SK-N-SH (cell line): ENCODE measurements at regions not wholly inside any gene's neighbourhood (a gene's known extent, or its start where the extent isn't known, plus 50 kb on each side); places are given as distances from the start of the nearest gene placed in this dataset.

Experiments used
- CTCF ChIA-PET: fragments of 300-600, 350-600 bp; formaldehyde crosslinking; extraction: SDS; loops from one replicate; lab custom pipeline; 2021; lab: Yijun Ruan, JAX
- POLR2A ChIA-PET: fragments of 350-600 bp; sonication (Branson Sonifier 250); formaldehyde crosslinking; extraction: SDS; loops from one replicate; lab custom pipeline; 2020; ENCODE audit warnings: antibody characterized with exemption, inconsistent platforms; lab: Yijun Ruan, JAX
- DNase-seq: peaks from one replicate; pipeline ENCODE4 v3.0.0; 2012
- H2AFZ ChIP-seq: fragments of 200-600 bp; sonication (generic); 2 replicates; pipeline ENCODE4 v1.8.1; 2016; ENCODE audit warnings: antibody characterized with exemption, mild to moderate bottlenecking, low read depth
- H3F3A ChIP-seq: fragments of 200-600 bp; sonication (generic); replicated peaks from 2 replicates; pipeline ENCODE3; 2016; ENCODE audit warnings: antibody characterized with exemption, mild to moderate bottlenecking; ENCODE audit not compliant: insufficient read depth
- H3K27ac ChIP-seq, 2 experiments: fragments of 200-500 bp in 1 of 2; fragments of 200-600 bp in 1 of 2; sonication (Bioruptor generic) in 1 of 2; sonication (generic), shearing (Covaris generic) in 1 of 2; 2 replicates each; pipeline versions ENCODE4 v1.5.1 to v1.6.1; 2014 to 2016; ENCODE audit warnings: low read depth in 2 of 2, inconsistent platforms in 1 of 2, low read length in 1 of 2, mild to moderate bottlenecking in 1 of 2, mixed read lengths in 1 of 2
- H3K27me3 ChIP-seq: fragments of 200-600 bp; sonication (generic), shearing (Covaris generic); 2 replicates; pipeline ENCODE4 v1.6.1; 2016; ENCODE audit warnings: mixed run types; ENCODE audit not compliant: insufficient read depth
- H3K36me3 ChIP-seq, 2 experiments: fragments of 200-500 bp in 1 of 2; fragments of 200-600 bp in 1 of 2; sonication (Bioruptor generic) in 1 of 2; sonication (generic) in 1 of 2; replicated peaks in 1 of 2; 2 replicates each; pipeline versions ENCODE3 to v1.5.1; 2014 to 2016; ENCODE audit warnings: low read length in 1 of 2, mild to moderate bottlenecking in 1 of 2; ENCODE audit not compliant: insufficient read depth in 2 of 2, control insufficient read depth in 1 of 2
- H3K4me1 ChIP-seq, 2 experiments: fragments of 200-500 bp in 1 of 2; fragments of 200-600 bp in 1 of 2; sonication (Bioruptor generic) in 1 of 2; sonication (generic), shearing (Covaris generic) in 1 of 2; 2 replicates each; pipeline versions ENCODE4 v1.5.1 to v1.6.1; 2014 to 2016; ENCODE audit warnings: low read depth in 1 of 2, low read length in 1 of 2, mixed run types in 1 of 2; ENCODE audit not compliant: insufficient read depth in 2 of 2, control insufficient read depth in 1 of 2
- H3K4me2 ChIP-seq: fragments of 200-600 bp; sonication (generic), shearing (Covaris generic); 2 replicates; pipeline ENCODE4 v1.6.1; 2017; ENCODE audit warnings: mixed run types
- H3K4me3 ChIP-seq, 2 experiments: fragments of 200-500 bp in 1 of 2; fragments of 200-600 bp in 1 of 2; sonication (Bioruptor generic) in 1 of 2; sonication (generic), shearing (Covaris generic) in 1 of 2; 2 replicates each; pipeline versions ENCODE4 v1.5.1 to v1.8.1; 2014 to 2016; ENCODE audit warnings: low read depth in 2 of 2, inconsistent platforms in 1 of 2, low read length in 1 of 2, mild to moderate bottlenecking in 1 of 2, mixed read lengths in 1 of 2, moderate library complexity in 1 of 2
- H3K79me2 ChIP-seq: fragments of 200-600 bp; sonication (generic); 2 replicates; pipeline ENCODE4 v1.8.1; 2017; ENCODE audit warnings: mild to moderate bottlenecking; ENCODE audit not compliant: insufficient read depth
- H3K9ac ChIP-seq: fragments of 200-600 bp; sonication (generic); 2 replicates; pipeline ENCODE4 v1.6.1; 2017; ENCODE audit warnings: mixed run types
- H3K9me2 ChIP-seq: fragments of 200-600 bp; sonication (generic); 2 replicates; pipeline ENCODE4 v1.6.1; 2017; ENCODE audit warnings: mixed run types
- H3K9me3 ChIP-seq: fragments of 200-600 bp; sonication (generic); 2 replicates; pipeline ENCODE4 v1.6.1; 2017; ENCODE audit warnings: mixed run types, mild to moderate bottlenecking, moderate library complexity
- H4K20me1 ChIP-seq: fragments of 200-600 bp; sonication (generic); 2 replicates; pipeline ENCODE4 v1.6.1; 2017; ENCODE audit warnings: mild to moderate bottlenecking, mixed run types; ENCODE audit not compliant: insufficient read depth
- CHD2 ChIP-seq: fragments of 150-350 bp; IDR thresholded peaks from 2 replicates; pipeline ENCODE4 v1.6.1; 2018; ENCODE audit warnings: low read length; ENCODE audit not compliant: partially characterized antibody
- ELF1 ChIP-seq: IDR thresholded peaks from 2 replicates; pipeline ENCODE4 v1.4.0; 2012
- EP300 ChIP-seq, 2 experiments: IDR thresholded peaks; 2 replicates each; pipeline versions ENCODE4 v1.4.0 to v1.6.1; 2012; ENCODE audit warnings: borderline replicate concordance in 1 of 2, low read depth in 1 of 2, low read length in 1 of 2
- EZH2phosphoT487 ChIP-seq: fragments of 200-600 bp; sonication (generic); IDR thresholded peaks from 2 replicates; pipeline ENCODE4 v1.6.1; 2017; ENCODE audit warnings: low read depth, mixed run types, mild to moderate bottlenecking, antibody characterized with exemption, moderate library complexity, borderline replicate concordance
- FOSL2 ChIP-seq: IDR thresholded peaks from 2 replicates; pipeline ENCODE4 v1.4.0; 2012; ENCODE audit warnings: low read depth, mild to moderate bottlenecking, moderate library complexity, borderline replicate concordance
- FOXM1 ChIP-seq: IDR thresholded peaks from 2 replicates; pipeline ENCODE4 v1.4.0; 2012; ENCODE audit warnings: low read depth, mild to moderate bottlenecking
- GABPA ChIP-seq: IDR thresholded peaks from 2 replicates; pipeline ENCODE4 v1.4.0; 2012; ENCODE audit warnings: low read depth, mild to moderate bottlenecking
- GATA2 ChIP-seq: sonication (generic); formaldehyde crosslinking; IDR thresholded peaks from 2 replicates; pipeline ENCODE4 v1.5.0; 2020; ENCODE audit warnings: mild to moderate bottlenecking, missing genetic modification reagents
- MXI1 ChIP-seq: IDR thresholded peaks from 2 replicates; pipeline ENCODE4 v1.6.1; 2012; ENCODE audit warnings: mild to moderate bottlenecking, low read depth, low read length, improper control_type of control experiment
- NFIC ChIP-seq: IDR thresholded peaks from 2 replicates; pipeline ENCODE4 v1.4.0; 2012; ENCODE audit warnings: borderline replicate concordance
- POLR2AphosphoS5 ChIP-seq: IDR thresholded peaks from 2 replicates; pipeline ENCODE4 v1.6.1; 2012; ENCODE audit warnings: low read depth, low read length
- RFX5 ChIP-seq: IDR thresholded peaks from 2 replicates; pipeline ENCODE4 v1.6.1; 2012; ENCODE audit warnings: mild to moderate bottlenecking, improper control_type of control experiment, low read length
- RXRA ChIP-seq: IDR thresholded peaks from 2 replicates; pipeline ENCODE4 v1.4.0; 2012; ENCODE audit warnings: low read depth, mild to moderate bottlenecking, borderline replicate concordance
- SIN3A ChIP-seq: IDR thresholded peaks from 2 replicates; pipeline ENCODE4 v1.6.1; 2012; ENCODE audit warnings: low read depth, mild to moderate bottlenecking, low read length, moderate library complexity, borderline replicate concordance
- TAF1 ChIP-seq: IDR thresholded peaks from 2 replicates; pipeline ENCODE4 v1.6.1; 2012; ENCODE audit warnings: low read depth, mild to moderate bottlenecking, low read length, moderate library complexity, borderline replicate concordance
- TCF12 ChIP-seq: IDR thresholded peaks from 2 replicates; pipeline ENCODE4 v1.4.0; 2012
- TEAD4 ChIP-seq: IDR thresholded peaks from 2 replicates; pipeline ENCODE4 v1.4.0; 2012; ENCODE audit warnings: mild to moderate bottlenecking, borderline replicate concordance; ENCODE audit not compliant: insufficient read depth
- WGBS: methylation state at CpG from one replicate; pipeline ENCODE4 v1.1.6; 2017; ENCODE audit warnings: low lambda C conversion rate; 5-methylcytosine and 5-hydroxymethylcytosine counted together
- TF ChIP-seq, protein P1 (sequence below): fragments of 150-350 bp; IDR thresholded peaks from 2 replicates; pipeline ENCODE4 v1.6.1; 2017; ENCODE audit warnings: antibody characterized with exemption, low read length, low read depth, borderline replicate concordance
- TF ChIP-seq, protein P2 (sequence below): fragments of 200-600 bp; sonication (generic); IDR thresholded peaks from 2 replicates; pipeline ENCODE4 v1.6.1; 2017; ENCODE audit warnings: antibody characterized with exemption, mild to moderate bottlenecking, moderate library complexity
- TF ChIP-seq, protein P3 (sequence below): IDR thresholded peaks from 2 replicates; pipeline ENCODE4 v1.4.0; 2012; ENCODE audit warnings: low read depth, borderline replicate concordance
- TF ChIP-seq, protein P4 (sequence below): IDR thresholded peaks from 2 replicates; pipeline ENCODE4 v1.4.0; 2012; ENCODE audit warnings: low read depth, borderline replicate concordance

DNA sequence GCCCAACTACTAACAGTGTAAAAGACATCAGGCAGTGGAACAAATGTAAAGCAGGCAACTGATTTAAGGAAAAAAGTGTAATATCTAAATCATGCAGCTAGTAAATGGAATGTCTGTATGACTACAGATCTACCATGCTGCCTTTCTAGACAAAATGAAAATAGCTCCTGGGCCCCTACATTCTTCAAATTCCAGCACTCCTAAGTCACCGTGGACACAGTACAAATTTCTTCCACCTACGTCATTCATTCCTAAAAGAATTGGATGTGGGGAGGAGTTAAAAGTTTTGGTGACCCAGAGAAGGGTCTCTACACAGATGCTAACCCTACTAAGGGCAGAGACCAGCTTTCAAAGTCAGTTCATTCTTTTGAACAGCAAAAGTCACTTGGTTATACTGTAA, 137.2 kb upstream of the ARHGEF9 start:
- ChIA-PET POLR2A (no interaction called here), CTCF (interaction anchor here (0.8 kb wide), 1 partner anchor 9 kb away, joined by 3 read pairs; no protein-coding TSS in a partner anchor)
- WGBS: 0% methylated on average over 2 of the region's 2 CpGs
- Histone ChIP-seq H3K4me2 (no peak overlapping the region), H3K4me1 (no peaks in the 10 kb centered on the region), H3K27ac (no peak overlapping the region), H3K27me3 (no peaks in the 10 kb centered on the region), H3K4me3 (no peak overlapping the region), H3K36me3 (no peaks in the 10 kb centered on the region), H3K9ac (no peak overlapping the region), H3K9me3 (no peaks in the 10 kb centered on the region), H4K20me1 (no peaks in the 10 kb centered on the region), H3K79me2 (no peaks in the 10 kb centered on the region), H2AFZ (no peak overlapping the region), H3F3A (no peaks in the 10 kb centered on the region), H3K9me2 (no peaks in the 10 kb centered on the region)
- DNase-seq: no peak
- TF ChIP-seq, protein P1, sequence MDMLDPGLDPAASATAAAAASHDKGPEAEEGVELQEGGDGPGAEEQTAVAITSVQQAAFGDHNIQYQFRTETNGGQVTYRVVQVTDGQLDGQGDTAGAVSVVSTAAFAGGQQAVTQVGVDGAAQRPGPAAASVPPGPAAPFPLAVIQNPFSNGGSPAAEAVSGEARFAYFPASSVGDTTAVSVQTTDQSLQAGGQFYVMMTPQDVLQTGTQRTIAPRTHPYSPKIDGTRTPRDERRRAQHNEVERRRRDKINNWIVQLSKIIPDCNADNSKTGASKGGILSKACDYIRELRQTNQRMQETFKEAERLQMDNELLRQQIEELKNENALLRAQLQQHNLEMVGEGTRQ: no peak
- TF ChIP-seq TAF1: no peak
- no peak for TF ChIP-seq POLR2AphosphoS5

DNA sequence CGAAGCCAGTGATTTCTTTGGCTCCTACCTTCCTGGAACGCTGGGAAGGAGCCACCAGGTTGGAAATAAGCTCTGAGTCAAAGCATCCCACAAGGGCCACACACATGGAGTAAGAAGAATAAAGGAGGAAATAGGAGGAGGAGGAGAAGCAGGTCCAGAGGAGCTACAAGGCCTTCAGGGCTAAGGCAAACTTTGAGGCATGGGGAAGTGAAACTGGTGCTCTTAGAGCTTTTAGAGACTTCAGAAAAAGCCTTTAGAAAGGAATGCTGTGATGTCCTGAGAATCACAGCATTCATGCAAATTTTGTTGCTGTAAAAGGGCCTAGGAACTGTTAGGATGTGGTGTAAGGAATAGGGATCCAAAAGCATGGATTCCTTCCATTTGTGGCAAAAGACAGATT, 135.9 kb upstream of the ARHGEF9 start:
- no peaks in the 10 kb centered on the region for H3K79me2 ChIP-seq
- ChIA-PET CTCF (interaction anchor here (0.6 to 1.2 kb wide), 2 partner anchors 9 to 1564 kb away, joined by 3 read pairs; no protein-coding TSS in a partner anchor), POLR2A (no interaction called here)
- no peaks in the 10 kb centered on the region for H3K36me3 ChIP-seq
- H3K9ac ChIP-seq: no peak overlapping the region
- H2AFZ ChIP-seq: no peak overlapping the region
- no peaks in the 10 kb centered on the region for H3K9me3 ChIP-seq
- H3K27ac ChIP-seq: no peak overlapping the region
- DNase-seq: no peak
- WGBS: 8% methylated on average over 2 of the region's 2 CpGs
- no peak overlapping the region for H3K4me3 ChIP-seq
- H3K9me2 ChIP-seq: no peaks in the 10 kb centered on the region
- no peak overlapping the region for H3K4me2 ChIP-seq
- H3F3A ChIP-seq: no peaks in the 10 kb centered on the region
- TF ChIP-seq, protein P2, sequence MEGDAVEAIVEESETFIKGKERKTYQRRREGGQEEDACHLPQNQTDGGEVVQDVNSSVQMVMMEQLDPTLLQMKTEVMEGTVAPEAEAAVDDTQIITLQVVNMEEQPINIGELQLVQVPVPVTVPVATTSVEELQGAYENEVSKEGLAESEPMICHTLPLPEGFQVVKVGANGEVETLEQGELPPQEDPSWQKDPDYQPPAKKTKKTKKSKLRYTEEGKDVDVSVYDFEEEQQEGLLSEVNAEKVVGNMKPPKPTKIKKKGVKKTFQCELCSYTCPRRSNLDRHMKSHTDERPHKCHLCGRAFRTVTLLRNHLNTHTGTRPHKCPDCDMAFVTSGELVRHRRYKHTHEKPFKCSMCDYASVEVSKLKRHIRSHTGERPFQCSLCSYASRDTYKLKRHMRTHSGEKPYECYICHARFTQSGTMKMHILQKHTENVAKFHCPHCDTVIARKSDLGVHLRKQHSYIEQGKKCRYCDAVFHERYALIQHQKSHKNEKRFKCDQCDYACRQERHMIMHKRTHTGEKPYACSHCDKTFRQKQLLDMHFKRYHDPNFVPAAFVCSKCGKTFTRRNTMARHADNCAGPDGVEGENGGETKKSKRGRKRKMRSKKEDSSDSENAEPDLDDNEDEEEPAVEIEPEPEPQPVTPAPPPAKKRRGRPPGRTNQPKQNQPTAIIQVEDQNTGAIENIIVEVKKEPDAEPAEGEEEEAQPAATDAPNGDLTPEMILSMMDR: no peak
- TF ChIP-seq RFX5 (no peak), POLR2AphosphoS5 (no peak), NFIC (no peak), TCF12 (no peak), GABPA (no peak), FOSL2 (no peak), RXRA (no peak), ELF1 (no peak), EP300 (IDR thresholded peaks at IDR 0.05; ENCODE audit: borderline replicate concordance in 1 of 2, low read depth in 1 of 2, low read length in 1 of 2) (no peak), EZH2phosphoT487 (no peak), CHD2 (no peak), SIN3A (no peak), FOXM1 (no peak), GATA2 (CRISPR knock-in tag) (no peak), TEAD4 (no peak), MXI1 (no peak)
- TF ChIP-seq, protein P3, sequence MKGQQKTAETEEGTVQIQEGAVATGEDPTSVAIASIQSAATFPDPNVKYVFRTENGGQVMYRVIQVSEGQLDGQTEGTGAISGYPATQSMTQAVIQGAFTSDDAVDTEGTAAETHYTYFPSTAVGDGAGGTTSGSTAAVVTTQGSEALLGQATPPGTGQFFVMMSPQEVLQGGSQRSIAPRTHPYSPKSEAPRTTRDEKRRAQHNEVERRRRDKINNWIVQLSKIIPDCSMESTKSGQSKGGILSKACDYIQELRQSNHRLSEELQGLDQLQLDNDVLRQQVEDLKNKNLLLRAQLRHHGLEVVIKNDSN: no peak
- TF ChIP-seq, protein P4, sequence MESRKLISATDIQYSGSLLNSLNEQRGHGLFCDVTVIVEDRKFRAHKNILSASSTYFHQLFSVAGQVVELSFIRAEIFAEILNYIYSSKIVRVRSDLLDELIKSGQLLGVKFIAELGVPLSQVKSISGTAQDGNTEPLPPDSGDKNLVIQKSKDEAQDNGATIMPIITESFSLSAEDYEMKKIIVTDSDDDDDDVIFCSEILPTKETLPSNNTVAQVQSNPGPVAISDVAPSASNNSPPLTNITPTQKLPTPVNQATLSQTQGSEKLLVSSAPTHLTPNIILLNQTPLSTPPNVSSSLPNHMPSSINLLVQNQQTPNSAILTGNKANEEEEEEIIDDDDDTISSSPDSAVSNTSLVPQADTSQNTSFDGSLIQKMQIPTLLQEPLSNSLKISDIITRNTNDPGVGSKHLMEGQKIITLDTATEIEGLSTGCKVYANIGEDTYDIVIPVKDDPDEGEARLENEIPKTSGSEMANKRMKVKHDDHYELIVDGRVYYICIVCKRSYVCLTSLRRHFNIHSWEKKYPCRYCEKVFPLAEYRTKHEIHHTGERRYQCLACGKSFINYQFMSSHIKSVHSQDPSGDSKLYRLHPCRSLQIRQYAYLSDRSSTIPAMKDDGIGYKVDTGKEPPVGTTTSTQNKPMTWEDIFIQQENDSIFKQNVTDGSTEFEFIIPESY: no peak
- TF ChIP-seq, protein P1: no peak
- H3K4me1 ChIP-seq: no peaks in the 10 kb centered on the region
- no peaks in the 10 kb centered on the region for H4K20me1 ChIP-seq
- no peaks in the 10 kb centered on the region for H3K27me3 ChIP-seq
